A673 (cell line): ENCODE measurements at regions not wholly inside any gene's neighbourhood (a gene's known extent, or its start where the extent isn't known, plus 50 kb on each side); places are given as distances from the start of the nearest gene placed in this dataset.
"Not testable (repeated sequence)": the region's sequence is repeated elsewhere in the genome, so short reads cannot be mapped to it uniquely, and the experiment has no call there.

Source experiments
- BruUV-seq: library from RNA; stranded (reverse); fragments of 400-500 nt; replicated peaks from 2 replicates; lab custom pipeline; 2021; lab: Mats Ljungman, UMichigan
- CTCF ChIA-PET: fragments of 300-600 bp; sonication (Branson Sonifier 250); formaldehyde crosslinking; loops from one replicate; lab custom pipeline; 2022; ENCODE audit warnings: antibody characterized with exemption; lab: Charles Lee
- POLR2A ChIA-PET: fragments of 300-600 bp; sonication (Branson Sonifier 250); formaldehyde crosslinking; loops from one replicate; lab custom pipeline; 2022; ENCODE audit warnings: antibody characterized with exemption; ENCODE audit not compliant: low non-redundant PET; lab: Charles Lee
- DNase-seq: peaks from one replicate; pipeline ENCODE4 v3.0.0-alpha.2; 2015; ENCODE audit warnings: low spot score
- H3K27ac ChIP-seq: fragments of 200-600 bp; sonication (generic); 2 replicates; pipeline ENCODE4 v1.5.1; 2016; ENCODE audit warnings: mixed run types, low read depth, mild to moderate bottlenecking, mixed read lengths, antibody characterized with exemption, low read length; ENCODE audit not compliant: poor library complexity, severe bottlenecking
- H3K27me3 ChIP-seq: fragments of 200-600 bp; sonication (generic); replicated peaks from 2 replicates; pipeline ENCODE4 v1.6.1; 2017; ENCODE audit warnings: mixed run types, low read depth, mild to moderate bottlenecking, mixed read lengths, antibody characterized with exemption, low read length; ENCODE audit not compliant: insufficient read depth, poor library complexity
- H3K36me3 ChIP-seq: fragments of 200-600 bp; sonication (generic); 2 replicates; pipeline ENCODE4 v1.6.1; 2016; ENCODE audit warnings: mixed run types, mild to moderate bottlenecking, mixed read lengths, antibody characterized with exemption, low read length; ENCODE audit not compliant: insufficient read depth, poor library complexity, severe bottlenecking
- H3K4me1 ChIP-seq: fragments of 200-600 bp; sonication (generic); 2 replicates; pipeline ENCODE4 v1.6.1; 2017; ENCODE audit warnings: mixed run types, mild to moderate bottlenecking, mixed read lengths, antibody characterized with exemption, low read length; ENCODE audit not compliant: insufficient read depth, poor library complexity, severe bottlenecking
- H3K4me3 ChIP-seq: fragments of 200-600 bp; sonication (generic); 2 replicates; pipeline ENCODE4 v1.5.1; 2016; ENCODE audit warnings: low read depth, mixed run types, mild to moderate bottlenecking, mixed read lengths, low read length; ENCODE audit not compliant: poor library complexity, severe bottlenecking
- H3K9me3 ChIP-seq: fragments of 200-600 bp; sonication (generic); 2 replicates; pipeline ENCODE4 v1.6.1; 2016; ENCODE audit warnings: mixed run types, low read depth, mild to moderate bottlenecking, mixed read lengths, antibody characterized with exemption, low read length; ENCODE audit not compliant: poor library complexity, severe bottlenecking
- CTCF ChIP-seq: fragments of 300-800, 200-600 bp; sonication (generic); conservative IDR thresholded peaks from 2 replicates; pipeline ENCODE4 v1.5.1; 2017; ENCODE audit warnings: low read depth, mild to moderate bottlenecking, antibody characterized with exemption, low read length, moderate library complexity, mixed read lengths
- EZH2 ChIP-seq: fragments of 200-600 bp; sonication (generic); IDR thresholded peaks from 2 replicates; pipeline ENCODE4 v1.6.1; 2017; ENCODE audit warnings: borderline replicate concordance, low read depth, mild to moderate bottlenecking, mixed read lengths, antibody characterized with exemption, low read length; ENCODE audit not compliant: poor library complexity, severe bottlenecking
- intact Hi-C: fragments of 100-400 bp; cut with micrococcal nuclease; formaldehyde crosslinking; loops from one replicate; pipeline ENCODE4 v1.10.0; 2022; ENCODE audit not compliant: unreplicated experiment

- POLR2A ChIA-PET = no interaction called here
Measured at GRCh38 chr5:91928754-91929521, 545.8 kb upstream of the ARRDC3 start.

GRCh38 chr5:91927439-91927838, 544.3 kb upstream of the ARRDC3 start:
- no peak overlapping the region for H3K27ac ChIP-seq
- no peak for DNase-seq
- no peaks in the 10 kb centered on the region for H3K9me3 ChIP-seq
- TF ChIP-seq CTCF (no peak), EZH2 (no peak)
- H3K4me1 ChIP-seq = peaks cover 8% of the 10 kb centered on the region
- intact Hi-C loops = loop anchor here (10.0 kb wide), 1 partner anchor 283 kb away; no protein-coding TSS in a partner anchor
- H3K27me3 ChIP-seq = no peaks in the 10 kb centered on the region
- CTCF ChIA-PET = no interaction called here
- no peak overlapping the region for H3K4me3 ChIP-seq
- no TSS peak for BruUV-seq
- POLR2A ChIA-PET = no interaction called here
- no peaks in the 10 kb centered on the region for H3K36me3 ChIP-seq

More at GRCh38 chr5:91928754-91929521, 545.8 kb upstream of the ARRDC3 start:
- DNase-seq = peak; percentile 73
- no peaks in the 10 kb centered on the region for H3K27me3 ChIP-seq
- no peak overlapping the region for H3K4me3 ChIP-seq
- intact Hi-C loops = loop anchor here (1.0 to 10.0 kb wide), 2 partner anchors 284 to 293 kb away; no protein-coding TSS in a partner anchor
- CTCF ChIA-PET = no interaction called here
- H3K36me3 ChIP-seq = no peaks in the 10 kb centered on the region
- TF ChIP-seq CTCF (peak; percentile 70), EZH2 (no peak)
- peaks cover 8% of the 10 kb centered on the region for H3K4me1 ChIP-seq
- BruUV-seq = no TSS peak
- H3K27ac ChIP-seq = no peak overlapping the region
- no peaks in the 10 kb centered on the region for H3K9me3 ChIP-seq

- no peaks in the 10 kb centered on the region for H3K36me3 ChIP-seq
- CTCF ChIA-PET = no interaction called here
- no peak overlapping the region for H3K4me3 ChIP-seq
- peaks cover 8% of the 10 kb centered on the region for H3K4me1 ChIP-seq
- H3K27me3 ChIP-seq = no peaks in the 10 kb centered on the region
- BruUV-seq = no TSS peak
- intact Hi-C loops = loop anchor here (10.0 kb wide), 1 partner anchor 280 kb away; no protein-coding TSS in a partner anchor
- TF ChIP-seq EZH2 = no peak
- TF ChIP-seq CTCF = no peak
- POLR2A ChIA-PET = no interaction called here
- H3K27ac ChIP-seq = no peak overlapping the region
- H3K9me3 ChIP-seq = no peaks in the 10 kb centered on the region
- no peak for DNase-seq
Measured at GRCh38 chr5:91925249-91925648, 542.1 kb upstream of the ARRDC3 start.

GRCh38 chr5:91917037-91917814, 534.1 kb upstream of the ARRDC3 start:
- H3K4me1 ChIP-seq, H3K4me3 ChIP-seq, H3K27me3 ChIP-seq, BruUV-seq, H3K36me3 ChIP-seq, H3K27ac ChIP-seq, POLR2A ChIA-PET, H3K9me3 ChIP-seq, intact Hi-C loops, DNase-seq, CTCF ChIA-PET: not testable (repeated sequence)
